Colonic mucosa (tissue), 4 donors: ENCODE measurements at regions not wholly inside any gene's neighbourhood (a gene's known extent, or its start where the extent isn't known, plus 50 kb on each side); places are given as distances from the start of the nearest gene placed in this dataset.

ENCODE experiments used
- DNase-seq: peaks from one replicate; pipeline ENCODE4 v3.0.0-alpha.2; 2020
- H3K27ac ChIP-seq: fragments of 200-600 bp; one replicate; pipeline ENCODE4 v1.8.0; 2021
- H3K27me3 ChIP-seq: fragments of 200-600 bp; one replicate; pipeline ENCODE4 v1.8.0; 2021
- H3K36me3 ChIP-seq: fragments of 200-600 bp; one replicate; pipeline ENCODE4 v1.8.0; 2021
- H3K4me1 ChIP-seq: fragments of 200-600 bp; one replicate; pipeline ENCODE4 v1.8.0; 2021; ENCODE audit warnings: mild to moderate bottlenecking
- H3K4me3 ChIP-seq: fragments of 200-600 bp; one replicate; pipeline ENCODE4 v1.8.0; 2021
- H3K9ac ChIP-seq, 2 donors: one replicate each; pipeline ENCODE4 v1.7.0; 2013; ENCODE audit warnings: control low read depth in 2 of 2, low read depth in 2 of 2, low read length in 2 of 2
- H3K9me3 ChIP-seq: fragments of 200-600 bp; one replicate; pipeline ENCODE4 v1.8.0; 2021
- CTCF ChIP-seq: fragments of 200-600 bp; IDR thresholded peaks from one replicate; pipeline ENCODE4 v1.8.0; 2022; ENCODE audit warnings: antibody characterized with exemption, mild to moderate bottlenecking
- intact Hi-C: fragments of 100-400 bp; cut with DNase I; formaldehyde crosslinking; loops from one replicate; pipeline ENCODE4 v1.14.1; 2022
- donor health status: healthy.
- donor health status: DM: no; HTN: no; CAD: no.
- donor health status: DM: no; HTN: no; CAD: no.

DNA sequence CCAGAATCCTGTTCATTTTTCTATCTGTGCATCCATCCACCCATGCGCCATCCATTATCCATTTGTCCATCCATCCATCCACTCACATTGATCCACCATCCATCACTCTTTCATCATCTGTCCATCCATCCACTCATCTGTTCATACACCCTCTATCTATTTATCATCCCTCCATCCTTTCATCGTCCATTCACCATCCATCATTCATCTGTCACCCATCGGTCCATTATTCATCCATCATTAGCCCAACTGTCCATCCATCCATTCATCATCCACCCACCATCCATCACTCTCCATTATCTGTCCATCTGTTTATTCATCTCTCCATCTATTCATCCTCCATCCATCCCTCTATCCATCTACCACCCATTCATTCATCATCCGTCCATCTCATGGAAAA is 125.7 kb upstream of the TMPRSS2 start:
- no peak for DNase-seq
- no peaks in the 10 kb centered on the region for H3K27me3 ChIP-seq
- H3K27ac ChIP-seq, result no peak overlapping the region
- H3K4me1 ChIP-seq, result no peaks in the 10 kb centered on the region
- H3K9ac ChIP-seq, result no peak overlapping the region
- intact Hi-C loops, result no loop called here
- no peak for TF ChIP-seq CTCF
- H3K4me3 ChIP-seq, result no peak overlapping the region
- no peaks in the 10 kb centered on the region for H3K36me3 ChIP-seq
- H3K9me3 ChIP-seq, result no peaks in the 10 kb centered on the region

DNA sequence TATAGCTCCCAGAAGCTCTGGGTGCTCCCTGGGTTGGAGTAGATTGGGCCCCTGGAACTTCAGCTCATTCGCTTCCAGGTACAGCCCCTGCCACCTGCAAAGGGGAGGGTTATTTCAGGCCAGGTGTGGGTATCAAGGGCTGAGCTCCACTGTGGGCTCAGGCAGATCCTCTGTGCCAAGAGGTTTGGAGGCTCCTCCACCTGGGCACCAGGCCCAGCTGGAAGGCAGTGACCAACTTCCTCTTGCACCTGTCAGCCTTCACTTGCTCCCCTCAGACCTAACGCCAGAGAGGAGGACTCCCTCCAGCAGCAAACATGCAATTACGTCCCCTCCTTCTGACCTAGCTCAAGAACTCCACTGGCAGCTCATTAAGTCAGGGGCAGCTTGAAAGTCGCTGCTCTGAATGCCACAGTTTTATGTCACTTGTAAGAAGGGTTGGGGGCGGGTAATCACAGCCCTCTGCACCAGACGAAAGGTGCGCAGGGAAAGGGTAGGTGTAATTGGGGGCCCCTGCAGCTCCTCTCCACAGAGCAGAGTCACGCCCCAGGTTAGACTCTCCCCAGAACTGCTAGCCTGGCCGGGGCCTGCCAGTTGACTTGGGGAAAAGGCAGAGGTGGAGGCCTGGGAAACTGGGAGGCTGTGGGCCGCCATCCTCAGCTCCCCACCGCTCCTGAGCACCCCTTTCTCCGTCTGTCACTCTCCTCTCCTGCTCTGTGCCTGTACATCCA is 125.0 kb upstream of the TMPRSS2 start:
- Histone ChIP-seq H3K9me3 (no peaks in the 10 kb centered on the region), H3K27me3 (no peaks in the 10 kb centered on the region), H3K36me3 (no peaks in the 10 kb centered on the region), H3K4me1 (no peaks in the 10 kb centered on the region), H3K9ac (no peak overlapping the region), H3K27ac (no peak overlapping the region), H3K4me3 (no peak overlapping the region)
- no peak for DNase-seq
- TF ChIP-seq CTCF, result no peak
- intact Hi-C loops, result no loop called here

- DNase-seq, result peak; percentile 79
- H3K4me3 ChIP-seq, result no peak overlapping the region
- H3K27me3 ChIP-seq, result no peaks in the 10 kb centered on the region
- intact Hi-C loops, result no loop called here
- no peak overlapping the region for H3K9ac ChIP-seq
- no peak for TF ChIP-seq CTCF
- no peaks in the 10 kb centered on the region for H3K4me1 ChIP-seq
- no peak overlapping the region for H3K27ac ChIP-seq
- H3K9me3 ChIP-seq, result no peaks in the 10 kb centered on the region
- H3K36me3 ChIP-seq, result no peaks in the 10 kb centered on the region
Measured at GRCh38 chr21:41631564-41632461, 123.9 kb upstream of the TMPRSS2 start.

- no peak for TF ChIP-seq CTCF
- no peaks in the 10 kb centered on the region for H3K4me1 ChIP-seq
- intact Hi-C loops, result no loop called here
- no peaks in the 10 kb centered on the region for H3K36me3 ChIP-seq
- H3K4me3 ChIP-seq, result no peak overlapping the region
- H3K9me3 ChIP-seq, result no peaks in the 10 kb centered on the region
- peak overlapping the region in 1 of 2 donors; percentile 18 for H3K9ac ChIP-seq
- DNase-seq, result no peak
- no peaks in the 10 kb centered on the region for H3K27me3 ChIP-seq
- no peak overlapping the region for H3K27ac ChIP-seq
Measured at GRCh38 chr21:41630917-41631316, 123.0 kb upstream of the TMPRSS2 start.

DNA sequence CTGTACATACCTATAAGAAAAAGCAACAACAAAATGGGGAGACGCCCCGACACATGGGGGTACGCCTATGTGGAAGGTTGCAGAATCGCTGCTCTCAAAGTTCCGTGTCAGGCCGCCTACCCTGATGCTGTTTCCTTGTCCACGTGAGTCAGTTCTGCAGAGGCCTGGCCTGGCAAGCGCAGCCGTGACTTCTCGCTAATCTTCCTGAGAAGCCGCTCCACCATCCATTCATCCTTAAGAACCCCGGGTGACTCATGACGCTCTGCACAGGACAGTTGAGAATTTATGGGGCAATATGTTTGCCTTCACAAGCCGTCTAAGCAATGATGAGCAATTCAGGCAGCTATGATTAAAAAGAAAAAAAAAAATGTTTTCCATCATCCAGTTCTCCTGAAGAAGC is 122.3 kb upstream of the TMPRSS2 start:
- no peak overlapping the region for H3K4me3 ChIP-seq
- no peak for TF ChIP-seq CTCF
- no peaks in the 10 kb centered on the region for H3K4me1 ChIP-seq
- peak; percentile 73 for DNase-seq
- no peaks in the 10 kb centered on the region for H3K9me3 ChIP-seq
- H3K27me3 ChIP-seq, result no peaks in the 10 kb centered on the region
- H3K9ac ChIP-seq, result no peak overlapping the region
- H3K27ac ChIP-seq, result no peak overlapping the region
- intact Hi-C loops, result no loop called here
- no peaks in the 10 kb centered on the region for H3K36me3 ChIP-seq
